ENCODE measurements at regions not wholly inside any gene's neighbourhood (a gene's known extent, or its start where the extent isn't known, plus 50 kb on each side); places are given as distances from the start of the nearest gene placed in this dataset.

- intact Hi-C loops (cut with DNase I; ENCODE audit: low total_unique reads): no loop called here
- TF ChIP-seq EP300 (IDR thresholded peaks at IDR 0.05) (no peak), POLR2A (IDR thresholded peaks at IDR 0.05) (no peak), POLR2AphosphoS5 (IDR thresholded peaks at IDR 0.05) (no peak)
- 63 to 79% (median 73%) methylated on average over 2 of the region's 2 CpGs for WGBS, 5 donors
Measured at GRCh38 chr22:49597428-49598039, 230.1 kb downstream of the BRD1 start.

GRCh38 chr22:49595465-49596078 is 232.1 kb downstream of the BRD1 start:
- H3K4me1 ChIP-seq: no peaks in the 10 kb centered on the region
- peaks cover 0 to 22% (median 0%) of the 10 kb centered on the region in 3 donors for H3K27me3 ChIP-seq
- H3K27ac ChIP-seq: no peak overlapping the region
- no peak for DNase-seq
- H3K36me3 ChIP-seq: no peaks in the 10 kb centered on the region
- H3K4me3 ChIP-seq: no peak overlapping the region
- 88 to 90% (median 89%) methylated on average over 6 of the region's 6 CpGs for WGBS, 5 donors
- TF ChIP-seq POLR2A (IDR thresholded peaks at IDR 0.05) (no peak), CTCF (IDR thresholded peaks at IDR 0.05) (no peak), EP300 (IDR thresholded peaks at IDR 0.05) (no peak), POLR2AphosphoS5 (IDR thresholded peaks at IDR 0.05) (no peak)
- intact Hi-C loops (cut with DNase I; ENCODE audit: low total_unique reads): no loop called here
- no peaks in the 10 kb centered on the region for H3K9me3 ChIP-seq

More at GRCh38 chr22:49597428-49598039, 230.1 kb downstream of the BRD1 start:
- Histone ChIP-seq H3K36me3 (no peaks in the 10 kb centered on the region), H3K9me3 (no peaks in the 10 kb centered on the region), H3K27ac (no peak overlapping the region), H3K4me3 (no peak overlapping the region), H3K4me1 (no peaks in the 10 kb centered on the region), H3K27me3 (peaks cover 0 to 29% (median 0%) of the 10 kb centered on the region in 3 donors)
- DNase-seq: no peak

- Histone ChIP-seq H3K4me1 (no peaks in the 10 kb centered on the region), H3K36me3 (no peaks in the 10 kb centered on the region), H3K27ac (no peak overlapping the region), H3K4me3 (no peak overlapping the region), H3K27me3 (peaks cover 0 to 13% (median 0%) of the 10 kb centered on the region in 3 donors), H3K9me3 (no peaks in the 10 kb centered on the region)
- intact Hi-C loops (cut with DNase I; ENCODE audit: low total_unique reads): no loop called here
- 74 to 85% (median 80%) methylated on average over 6 of the region's 6 CpGs for WGBS, 5 donors
- DNase-seq: no peak
- TF ChIP-seq POLR2A (IDR thresholded peaks at IDR 0.05): no peak
- no peak for TF ChIP-seq POLR2AphosphoS5 (IDR thresholded peaks at IDR 0.05)
- TF ChIP-seq CTCF (IDR thresholded peaks at IDR 0.05): no peak
- TF ChIP-seq EP300 (IDR thresholded peaks at IDR 0.05): no peak
Measured at GRCh38 chr22:49594078-49594477, 233.6 kb downstream of the BRD1 start.

- intact Hi-C loops (cut with DNase I; ENCODE audit: low total_unique reads): no loop called here
- no peak for DNase-seq
Measured at GRCh38 chr22:49593509-49593908, 234.2 kb downstream of the BRD1 start.

More at GRCh38 chr22:49593509-49593908, 234.2 kb downstream of the BRD1 start:
- Histone ChIP-seq H3K4me1 (no peaks in the 10 kb centered on the region), H3K9me3 (no peaks in the 10 kb centered on the region), H3K4me3 (no peak overlapping the region), H3K27me3 (peaks cover 0 to 8% (median 0%) of the 10 kb centered on the region in 3 donors), H3K36me3 (no peaks in the 10 kb centered on the region), H3K27ac (no peak overlapping the region)
- WGBS, 5 donors: 80 to 89% (median 85%) methylated on average over 6 to 7 of the region's 7 CpGs
- no peak for TF ChIP-seq CTCF (IDR thresholded peaks at IDR 0.05)
- no peak for TF ChIP-seq EP300 (IDR thresholded peaks at IDR 0.05)
- TF ChIP-seq POLR2A (IDR thresholded peaks at IDR 0.05): no peak
- TF ChIP-seq POLR2AphosphoS5 (IDR thresholded peaks at IDR 0.05): no peak
